ENCODE measurements at regions not wholly inside any gene's neighbourhood (a gene's known extent, or its start where the extent isn't known, plus 50 kb on each side); places are given as distances from the start of the nearest gene placed in this dataset.

- Histone ChIP-seq H3K9me3 (ENCODE audit: insufficient read depth, low read depth, low read length) (no peaks in the 10 kb centered on the region), H3K27me3 (ENCODE audit: insufficient read depth, low read length, poor library complexity, severe bottlenecking) (no peaks in the 10 kb centered on the region), H3K36me3 (ENCODE audit: insufficient read depth, low read length) (no peaks in the 10 kb centered on the region), H3K4me2 (ENCODE audit: low read depth, low read length, poor library complexity, severe bottlenecking) (no peak overlapping the region), H3K4me1 (ENCODE audit: insufficient read depth, low read length, poor library complexity, severe bottlenecking) (no peaks in the 10 kb centered on the region), H3K9ac (ENCODE audit: low read depth, low read length, poor library complexity, severe bottlenecking) (no peak overlapping the region), H3K9me2 (replicated peaks; ENCODE audit: low read depth, low read length) (no peaks in the 10 kb centered on the region), H3K79me2 (ENCODE audit: insufficient read depth, low read length) (no peaks in the 10 kb centered on the region), H4K20me1 (ENCODE audit: insufficient read depth, low read length, poor library complexity, severe bottlenecking) (no peaks in the 10 kb centered on the region), H2AFZ (ENCODE audit: low read length) (no peak overlapping the region), H3K4me3 (ENCODE audit: low read length, poor library complexity, severe bottlenecking) (no peak overlapping the region), H3F3A (ENCODE audit: low read depth) (no peaks in the 10 kb centered on the region)
- TF ChIP-seq CTCF (conservative IDR thresholded peaks at IDR 0.05; ENCODE audit: low read length) (no peak), EZH2phosphoT487 (IDR thresholded peaks at IDR 0.05; ENCODE audit: borderline replicate concordance) (no peak)
Observed at GRCh38 chr9:26335116-26335515, 557.5 kb downstream of the CAAP1 start.

- no peak overlapping the region for H2AFZ ChIP-seq (ENCODE audit: low read length)
- H3K9ac ChIP-seq (ENCODE audit: low read depth, low read length, poor library complexity, severe bottlenecking) = no peak overlapping the region
- H3K4me1 ChIP-seq (ENCODE audit: insufficient read depth, low read length, poor library complexity, severe bottlenecking) = no peaks in the 10 kb centered on the region
- no peak overlapping the region for H3K4me3 ChIP-seq (ENCODE audit: low read length, poor library complexity, severe bottlenecking)
- no peaks in the 10 kb centered on the region for H3K9me3 ChIP-seq (ENCODE audit: insufficient read depth, low read depth, low read length)
- H4K20me1 ChIP-seq (ENCODE audit: insufficient read depth, low read length, poor library complexity, severe bottlenecking) = no peaks in the 10 kb centered on the region
- H3K36me3 ChIP-seq (ENCODE audit: insufficient read depth, low read length) = no peaks in the 10 kb centered on the region
- H3K4me2 ChIP-seq (ENCODE audit: low read depth, low read length, poor library complexity, severe bottlenecking) = no peak overlapping the region
- no peaks in the 10 kb centered on the region for H3K9me2 ChIP-seq (replicated peaks; ENCODE audit: low read depth, low read length)
- H3K79me2 ChIP-seq (ENCODE audit: insufficient read depth, low read length) = no peaks in the 10 kb centered on the region
- no peaks in the 10 kb centered on the region for H3F3A ChIP-seq (ENCODE audit: low read depth)
- H3K27me3 ChIP-seq (ENCODE audit: insufficient read depth, low read length, poor library complexity, severe bottlenecking) = no peaks in the 10 kb centered on the region
- TF ChIP-seq CTCF (conservative IDR thresholded peaks at IDR 0.05; ENCODE audit: low read length) (no peak), EZH2phosphoT487 (IDR thresholded peaks at IDR 0.05; ENCODE audit: borderline replicate concordance) (no peak)
Observed at GRCh38 chr9:26334706-26335105, 557.9 kb downstream of the CAAP1 start.

GRCh38 chr9:26331223-26331622 lies 561.4 kb downstream of the CAAP1 start:
- Histone ChIP-seq H3K4me3 (ENCODE audit: low read length, poor library complexity, severe bottlenecking) (no peak overlapping the region), H3K9me2 (replicated peaks; ENCODE audit: low read depth, low read length) (no peaks in the 10 kb centered on the region), H3K4me2 (ENCODE audit: low read depth, low read length, poor library complexity, severe bottlenecking) (no peak overlapping the region), H3K79me2 (ENCODE audit: insufficient read depth, low read length) (no peaks in the 10 kb centered on the region), H3K36me3 (ENCODE audit: insufficient read depth, low read length) (no peaks in the 10 kb centered on the region), H3K9me3 (ENCODE audit: insufficient read depth, low read depth, low read length) (no peaks in the 10 kb centered on the region), H3K9ac (ENCODE audit: low read depth, low read length, poor library complexity, severe bottlenecking) (no peak overlapping the region), H3K27me3 (ENCODE audit: insufficient read depth, low read length, poor library complexity, severe bottlenecking) (no peaks in the 10 kb centered on the region), H2AFZ (ENCODE audit: low read length) (no peak overlapping the region), H3F3A (ENCODE audit: low read depth) (no peaks in the 10 kb centered on the region), H3K4me1 (ENCODE audit: insufficient read depth, low read length, poor library complexity, severe bottlenecking) (no peaks in the 10 kb centered on the region), H4K20me1 (ENCODE audit: insufficient read depth, low read length, poor library complexity, severe bottlenecking) (no peaks in the 10 kb centered on the region)
- TF ChIP-seq EZH2phosphoT487 (IDR thresholded peaks at IDR 0.05; ENCODE audit: borderline replicate concordance) (no peak), CTCF (conservative IDR thresholded peaks at IDR 0.05; ENCODE audit: low read length) (no peak)
